GM19023 (cell line): ENCODE measurements at regions not wholly inside any gene's neighbourhood (a gene's known extent, or its start where the extent isn't known, plus 50 kb on each side); places are given as distances from the start of the nearest gene placed in this dataset.

Experiments
- ATAC-seq: cut with Tn5 transposase; IDR thresholded peaks from one replicate; pipeline ENCODE4 v1.9.1; 2021; ENCODE audit warnings: mild to moderate bottlenecking, moderate library complexity; ENCODE audit not compliant: unreplicated experiment

DNA sequence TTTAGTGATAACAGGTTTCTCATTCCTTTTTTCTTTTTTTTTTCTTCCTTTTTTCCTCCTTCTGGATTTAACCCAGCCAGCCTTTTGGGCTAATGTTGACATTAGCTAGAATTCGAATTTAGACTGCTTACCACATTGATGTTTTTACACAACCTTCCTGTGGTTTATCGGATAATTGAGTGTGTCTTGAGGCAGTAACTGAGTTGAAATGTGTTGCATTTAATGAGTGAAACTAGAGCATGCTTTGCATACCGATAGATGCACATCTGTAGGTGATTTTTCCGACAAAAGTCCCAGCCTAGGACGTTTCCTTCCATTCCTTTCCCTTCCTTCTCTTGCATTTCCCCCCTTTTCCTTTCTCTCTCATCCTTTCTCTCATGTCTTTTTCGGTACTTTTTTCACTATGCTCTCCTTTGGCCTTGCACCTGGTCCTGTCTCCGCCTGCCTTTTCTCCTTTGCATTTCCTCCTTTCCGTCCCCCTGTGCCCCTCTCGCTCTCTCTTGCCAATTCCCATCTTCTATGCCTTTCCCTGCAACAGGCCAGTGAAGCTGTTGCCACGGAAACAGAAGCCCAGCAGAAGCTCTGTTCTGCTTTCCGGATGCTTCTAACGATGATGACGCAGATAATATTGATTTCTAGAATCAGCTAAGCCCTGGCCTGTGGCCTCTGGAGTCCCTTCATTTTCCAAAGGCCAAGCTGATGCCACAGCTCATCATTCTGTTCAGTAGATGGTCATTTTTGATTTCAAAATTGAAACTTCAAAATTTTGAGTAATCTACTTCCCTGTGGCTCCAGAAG is 76.1 kb downstream of the SLC25A47 start:
- no peak for ATAC-seq

DNA sequence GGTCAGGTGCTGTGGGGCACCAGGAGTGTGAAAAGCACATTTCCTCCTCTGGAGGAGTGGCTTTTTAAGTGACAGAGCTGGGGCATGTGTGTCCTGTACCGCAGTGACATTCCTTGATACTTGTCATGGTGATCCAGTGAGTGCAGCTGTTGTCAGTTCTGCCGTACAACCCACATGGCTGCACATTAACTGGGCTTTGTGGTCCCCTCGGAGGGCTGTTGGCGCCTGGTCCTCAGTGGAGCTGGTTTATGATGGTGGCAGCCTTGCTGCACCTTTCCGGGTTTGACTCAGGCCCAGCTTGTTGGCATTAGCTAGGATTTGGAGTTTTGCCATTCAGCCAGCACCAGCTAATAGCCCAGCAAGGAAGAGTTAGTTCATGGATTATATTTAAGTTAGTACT is 77.0 kb downstream of the SLC25A47 start:
- no peak for ATAC-seq

DNA sequence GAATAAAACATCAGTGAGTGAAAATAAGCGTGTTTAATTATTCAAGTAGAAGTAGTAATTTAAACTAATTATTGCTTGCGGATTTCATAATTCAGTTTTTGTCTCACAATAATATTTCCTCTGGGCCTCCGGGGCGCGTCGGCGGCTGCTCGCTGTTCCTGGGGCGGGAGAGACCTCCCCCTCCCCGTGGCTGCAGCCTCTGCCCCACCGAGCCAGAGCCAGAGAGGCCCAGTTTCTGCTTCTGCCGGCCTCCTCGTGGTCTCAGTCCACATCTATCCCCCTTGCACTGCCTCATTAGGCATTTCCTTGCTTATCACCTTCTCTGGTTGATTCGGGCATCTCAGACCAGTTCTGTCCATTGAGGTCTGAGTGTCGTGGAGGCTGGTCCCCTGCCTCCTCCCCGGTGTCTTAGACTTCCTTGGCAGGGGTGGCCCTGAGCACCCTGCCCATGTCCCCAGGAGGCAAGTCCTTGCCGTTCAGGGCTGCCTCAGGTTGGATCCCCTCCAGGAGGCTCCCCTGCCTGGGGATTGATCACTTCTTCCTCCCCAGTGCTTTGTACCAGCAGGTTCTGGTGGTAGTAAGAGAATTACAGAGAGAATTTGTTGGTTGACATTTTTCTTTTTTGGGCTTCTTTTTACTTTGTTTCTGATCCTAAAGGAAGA is 78.0 kb downstream of the SLC25A47 start:
- no peak for ATAC-seq

DNA sequence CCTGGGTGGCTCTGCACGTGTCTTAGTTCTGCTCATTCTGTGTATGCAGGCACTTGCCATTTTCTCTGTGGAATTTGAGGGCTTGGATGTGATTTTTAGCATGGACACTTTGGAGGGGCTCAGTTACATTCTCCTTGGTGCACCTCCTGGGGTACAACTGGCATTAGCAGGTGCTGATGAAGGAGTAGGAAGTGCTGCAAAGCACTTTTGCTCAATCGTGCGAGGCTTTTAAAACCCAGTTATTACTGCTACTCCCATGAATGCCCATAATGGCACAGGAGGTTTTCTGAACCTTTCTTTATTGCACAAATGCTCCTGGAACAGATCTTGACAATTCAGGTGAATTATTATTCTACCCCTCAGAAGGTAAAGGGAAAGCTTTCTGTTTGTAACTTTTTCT is 78.7 kb downstream of the SLC25A47 start:
- no peak for ATAC-seq

DNA sequence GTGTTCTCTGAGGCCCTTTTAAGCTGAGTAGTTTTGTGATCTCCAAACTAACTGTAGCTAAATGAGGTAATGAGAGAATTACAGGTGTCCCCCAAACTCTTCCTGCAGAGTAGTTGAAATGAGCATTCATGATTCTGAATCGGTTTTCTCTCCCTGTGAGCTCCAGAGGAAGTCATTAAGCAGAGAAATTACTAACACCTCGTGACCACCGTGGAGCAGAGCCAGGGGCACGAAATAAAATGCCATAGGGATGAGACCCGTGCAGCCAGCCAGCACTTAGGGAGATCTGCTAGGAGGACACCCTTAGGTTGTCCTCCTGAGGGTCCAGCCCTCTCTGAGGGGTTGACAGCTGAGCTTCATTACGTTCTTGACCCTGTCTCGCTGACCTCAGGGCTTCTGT is 79.5 kb downstream of the SLC25A47 start:
- no peak for ATAC-seq

DNA sequence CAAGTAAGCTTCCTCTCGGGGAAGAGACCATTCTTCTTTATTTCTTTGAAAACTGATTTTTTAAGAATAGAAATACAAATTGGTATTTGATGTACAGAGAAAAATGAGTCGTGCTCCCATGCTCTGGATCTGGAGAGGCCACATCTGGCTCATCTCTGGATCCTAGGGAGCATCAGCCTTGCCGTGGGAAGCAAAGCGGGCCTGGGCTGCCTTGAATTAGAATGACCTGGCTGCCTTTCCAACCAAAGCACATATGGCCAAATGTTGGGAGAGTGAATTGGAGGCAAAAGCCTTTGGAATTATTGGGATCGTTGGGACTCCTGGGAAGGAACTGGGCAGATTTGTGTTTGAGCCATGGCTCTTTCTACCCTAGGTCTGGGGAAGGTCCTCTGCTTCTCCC is 80.0 kb downstream of the SLC25A47 start:
- no peak for ATAC-seq

DNA sequence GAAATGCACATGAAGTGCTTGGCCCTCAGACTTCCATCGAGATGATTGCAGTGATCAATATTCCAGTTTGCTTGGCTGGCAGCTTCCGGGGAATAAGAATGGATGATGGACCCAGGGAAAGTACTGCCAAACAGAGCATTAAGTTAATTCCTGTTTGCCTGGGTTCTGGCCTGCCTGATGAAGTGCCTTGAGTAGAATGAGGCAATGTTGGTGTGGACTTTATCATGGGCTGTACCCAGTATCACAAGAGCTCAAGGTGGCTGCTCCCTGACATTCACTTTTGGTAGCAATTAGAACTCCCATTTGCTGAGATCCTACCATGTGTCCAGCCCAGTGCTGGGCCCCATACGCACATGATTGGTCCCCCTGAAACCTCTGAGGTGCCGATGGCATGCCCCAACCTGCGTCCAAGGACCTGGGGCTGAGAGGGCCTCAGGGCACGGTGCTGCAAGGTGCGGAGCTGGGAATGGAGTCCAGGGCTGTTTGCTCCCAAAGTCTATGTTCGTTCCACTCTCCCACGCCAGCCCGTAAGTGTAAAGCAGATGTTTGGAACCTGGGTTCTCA is 80.7 kb downstream of the SLC25A47 start:
- ATAC-seq = no peak

DNA sequence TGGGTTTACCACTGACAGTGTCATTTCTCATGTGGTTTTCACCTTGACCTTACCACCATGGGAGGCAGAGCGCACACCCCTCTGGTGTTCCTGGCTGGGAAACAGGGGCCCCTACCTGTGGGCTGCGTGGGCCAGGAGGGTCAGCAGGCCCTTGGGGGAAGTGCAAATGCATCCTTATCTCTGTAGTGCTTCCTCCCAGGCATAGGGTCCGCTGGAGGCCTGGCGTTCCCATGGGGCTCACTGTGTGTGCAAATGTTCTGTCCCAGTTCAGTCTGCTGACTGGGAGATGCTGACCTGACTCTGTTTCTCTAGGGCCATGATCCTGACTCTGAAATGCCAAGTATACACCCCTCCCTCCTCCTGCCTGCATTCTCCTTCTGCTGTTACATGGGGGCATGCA is 81.3 kb downstream of the SLC25A47 start:
- ATAC-seq = no peak

DNA sequence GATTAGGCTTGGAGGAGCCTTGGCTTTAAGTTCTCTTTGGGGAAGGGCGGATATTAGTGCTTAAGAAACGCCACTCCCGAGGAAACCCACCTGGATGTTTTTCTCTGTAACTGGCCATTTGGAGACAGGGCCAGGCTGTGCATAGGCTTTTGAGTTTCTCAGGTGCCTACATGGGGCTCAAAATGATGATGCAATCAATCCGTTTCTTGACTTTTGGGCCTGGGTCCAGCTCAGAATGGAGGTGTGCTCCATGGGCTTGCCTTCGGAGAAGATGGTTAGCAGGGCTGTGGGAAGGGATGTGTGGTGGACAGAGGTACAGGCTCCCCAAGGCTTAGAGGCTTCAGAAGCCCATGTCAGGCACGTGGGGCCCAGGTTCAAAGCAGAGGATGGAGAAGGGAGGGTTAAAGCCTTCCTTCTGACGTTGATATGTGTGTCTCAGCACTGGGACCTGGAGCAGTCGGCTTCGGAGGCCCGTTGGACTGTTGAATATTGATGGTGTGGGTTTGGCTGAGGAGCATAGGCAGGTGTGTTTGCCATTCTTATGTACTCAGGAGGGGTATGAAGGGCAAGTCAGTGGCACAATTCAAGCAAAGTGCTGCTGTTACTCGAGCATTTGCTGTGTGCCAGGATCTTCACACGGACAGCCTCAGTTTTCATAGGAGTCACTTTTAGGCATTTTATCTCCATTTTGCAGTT is 82.8 kb downstream of the SLC25A47 start:
- no peak for ATAC-seq

DNA sequence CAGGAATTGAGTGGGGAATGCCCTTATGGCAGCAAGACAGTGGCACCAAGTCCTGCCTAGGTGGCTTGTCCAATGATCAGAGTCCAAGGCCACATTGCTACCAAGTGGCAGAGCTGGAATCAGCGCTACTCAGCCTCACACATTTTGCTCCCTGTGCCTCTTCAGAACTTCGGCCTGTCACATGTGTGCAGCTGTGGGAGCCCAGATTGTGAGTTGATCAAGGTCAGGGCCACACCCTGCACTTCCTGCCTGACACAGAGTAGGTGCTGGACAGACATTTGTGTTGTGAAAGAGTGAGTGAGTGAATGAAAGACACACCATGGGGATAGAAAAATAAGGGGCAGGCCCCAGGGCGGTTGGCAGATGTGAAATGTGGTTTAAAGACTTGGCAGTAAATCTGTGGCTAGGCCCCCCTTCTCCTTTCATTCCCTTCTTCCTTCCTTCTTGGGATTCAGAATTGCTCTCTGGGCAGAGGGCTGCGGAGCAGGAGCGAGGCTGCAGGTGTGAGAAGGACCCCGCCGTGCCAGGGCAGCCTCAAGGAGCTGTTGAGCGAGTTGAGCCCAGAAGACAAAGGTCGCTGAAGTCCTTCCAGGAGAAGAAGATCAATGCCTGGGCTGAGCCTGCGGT is 83.5 kb downstream of the SLC25A47 start:
- no peak for ATAC-seq

DNA sequence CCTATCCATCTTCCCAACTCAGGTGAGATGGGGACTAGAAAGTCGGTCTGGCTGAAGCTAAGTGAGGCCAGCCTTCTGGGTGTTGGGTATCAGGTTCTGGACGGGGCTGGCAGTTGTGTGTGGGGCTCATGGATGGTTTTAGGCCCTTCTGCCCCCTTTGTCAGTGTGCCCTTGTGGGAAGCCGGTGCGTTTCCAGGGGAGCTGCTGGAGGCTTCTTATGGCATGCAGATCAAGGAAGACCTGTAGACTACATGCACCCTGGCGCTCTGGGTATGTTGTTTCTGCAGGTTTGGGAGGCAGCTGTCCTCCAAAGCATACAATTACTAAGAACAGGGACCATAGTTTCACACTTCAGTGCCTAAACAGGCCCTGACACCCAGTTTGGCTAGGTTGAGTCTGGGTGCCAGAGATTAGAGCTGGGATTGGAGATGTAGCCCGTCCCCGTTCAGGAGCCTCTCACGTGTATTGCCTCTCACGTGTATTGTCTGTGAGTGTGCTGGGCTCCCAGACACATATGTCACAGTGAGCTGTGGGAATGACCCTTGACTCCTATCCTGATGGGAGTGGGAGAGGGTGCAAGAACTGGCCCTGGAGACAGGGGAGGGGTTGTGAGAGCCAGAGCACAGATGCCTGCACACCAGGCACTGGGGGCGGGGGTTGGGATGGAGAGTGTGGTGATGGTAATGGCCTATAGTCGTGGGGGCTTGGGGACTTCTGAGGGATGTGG is 84.4 kb downstream of the SLC25A47 start:
- ATAC-seq = no peak

DNA sequence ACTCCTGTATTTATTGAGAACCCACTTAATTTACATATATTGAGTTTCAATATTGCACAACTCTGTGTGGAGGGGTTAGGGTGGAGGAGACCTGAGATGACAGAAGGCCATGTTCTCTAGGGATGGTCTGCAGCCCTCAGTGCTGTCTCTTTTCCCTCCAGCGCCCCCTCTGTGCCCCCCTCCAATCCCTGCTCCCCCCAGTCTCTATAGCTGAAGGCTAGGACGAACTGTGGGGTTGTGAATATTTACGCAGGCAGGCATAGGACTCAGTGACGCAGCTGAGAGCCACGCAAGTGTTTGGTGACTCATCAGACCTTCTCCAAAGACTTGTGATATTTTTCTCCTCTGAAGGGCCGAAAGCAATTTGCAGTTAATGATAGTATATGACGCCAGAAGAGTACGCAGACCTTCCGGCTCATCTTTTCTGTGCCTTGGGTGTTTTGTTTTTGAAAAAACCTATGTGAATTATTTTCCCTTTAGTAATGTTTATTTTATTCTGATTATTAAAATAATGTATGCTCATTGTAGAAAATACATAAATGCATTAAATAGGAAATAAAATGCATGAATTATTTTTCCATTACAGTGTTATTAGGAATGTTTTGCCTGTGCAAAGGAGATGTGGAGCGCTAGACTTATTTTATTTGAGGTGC is 85.3 kb downstream of the SLC25A47 start:
- ATAC-seq = no peak

DNA sequence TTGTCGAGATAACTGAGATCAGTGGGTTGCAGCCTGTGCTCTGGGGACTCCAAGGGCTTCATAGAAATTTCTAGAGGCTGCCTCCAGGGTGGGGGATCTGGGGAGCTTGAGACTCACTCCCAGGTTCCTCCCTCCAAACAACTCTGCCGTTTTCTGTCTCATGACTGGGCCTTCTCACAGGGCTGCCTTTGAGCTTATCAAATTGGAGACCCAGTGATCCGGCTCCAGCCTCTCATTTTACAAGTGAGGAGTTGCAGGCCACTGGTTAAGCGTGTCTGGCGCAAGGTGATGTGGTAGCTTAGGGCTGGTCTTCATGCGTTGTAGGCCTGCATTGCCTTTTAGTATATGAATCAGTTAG is 85.8 kb downstream of the SLC25A47 start:
- no peak for ATAC-seq

DNA sequence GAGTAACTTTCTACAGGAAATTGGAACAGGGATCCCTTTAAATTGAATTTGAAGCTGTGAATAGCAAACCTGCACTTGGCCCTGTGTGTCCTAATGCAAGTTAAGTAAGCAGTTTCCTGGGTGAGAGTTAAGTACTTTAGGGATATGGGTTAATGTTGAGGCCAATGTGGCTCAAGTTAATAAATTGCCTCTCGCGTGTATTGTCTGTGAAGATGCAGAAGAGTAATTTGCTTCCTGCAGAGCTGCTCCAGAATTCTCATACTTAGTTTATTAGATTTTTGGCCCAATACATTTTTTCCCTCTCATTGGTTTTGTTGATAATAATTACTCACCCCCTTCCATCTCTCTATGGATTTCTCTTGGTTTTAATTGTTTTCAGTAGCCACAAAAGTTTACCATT is 86.5 kb downstream of the SLC25A47 start:
- no peak for ATAC-seq

DNA sequence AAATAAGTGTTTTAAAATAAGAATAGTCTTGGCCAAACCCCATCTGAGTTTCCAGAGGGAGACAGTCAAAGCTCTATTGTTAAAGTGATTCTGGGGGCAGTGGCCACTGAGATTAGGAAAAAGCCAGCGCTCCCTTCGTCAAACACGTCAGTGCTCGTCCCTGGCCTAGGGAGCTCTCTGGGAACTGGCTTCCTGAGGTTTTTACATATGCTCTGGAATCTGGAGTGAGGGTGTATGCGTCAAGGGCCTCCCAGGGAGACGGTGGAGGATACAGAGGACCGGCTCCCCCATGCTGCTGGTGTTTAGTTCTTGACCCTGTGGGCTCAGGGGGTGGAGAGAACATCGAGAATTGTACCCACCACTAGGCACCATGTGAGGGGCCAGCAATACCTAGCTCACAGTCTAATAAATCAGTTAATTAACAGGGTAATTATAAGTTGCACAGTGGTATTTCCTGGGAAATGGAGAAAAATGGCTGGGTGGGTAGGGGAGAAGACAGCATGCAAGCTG is 87.0 kb downstream of the SLC25A47 start:
- ATAC-seq = no peak

DNA sequence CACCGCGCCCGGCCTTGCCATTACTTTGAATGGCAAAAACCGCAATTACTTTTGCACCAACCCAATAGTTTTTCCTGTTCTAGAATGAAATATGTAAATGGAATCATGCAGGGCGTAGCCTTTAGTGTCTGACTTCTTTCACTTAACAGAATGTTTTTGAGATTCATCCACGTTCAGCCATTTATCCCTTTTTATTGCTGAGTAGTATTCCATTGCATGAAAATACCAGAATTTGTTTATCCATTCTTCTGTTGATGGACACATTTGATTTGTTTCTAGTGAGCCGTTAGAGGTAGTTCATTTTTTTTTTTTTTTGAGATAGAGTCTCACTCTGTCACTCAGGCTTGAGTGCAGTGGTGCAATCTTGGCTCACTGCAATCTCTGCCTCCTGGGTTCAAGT is 90.6 kb downstream of the SLC25A47 start:
- ATAC-seq = no peak

DNA sequence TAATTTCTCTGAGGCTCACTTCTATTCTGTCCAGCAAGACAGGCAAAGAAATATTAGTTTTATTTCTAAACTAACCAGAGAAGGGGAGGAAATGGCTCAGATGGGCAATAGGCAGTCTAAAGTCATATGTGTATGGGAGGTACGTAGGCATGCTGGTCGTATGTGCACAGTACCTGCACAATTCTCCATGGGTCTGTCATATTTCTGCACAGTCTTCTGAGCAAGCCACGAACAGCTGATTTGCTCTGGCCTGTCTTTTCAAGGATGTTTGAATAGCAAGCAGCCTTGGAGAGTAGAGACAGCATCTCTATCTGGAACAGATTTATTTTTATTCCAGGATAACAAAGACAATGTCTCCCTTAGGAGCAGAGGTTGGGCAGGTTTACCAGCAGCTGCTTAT is 92.1 kb downstream of the SLC25A47 start:
- no peak for ATAC-seq

DNA sequence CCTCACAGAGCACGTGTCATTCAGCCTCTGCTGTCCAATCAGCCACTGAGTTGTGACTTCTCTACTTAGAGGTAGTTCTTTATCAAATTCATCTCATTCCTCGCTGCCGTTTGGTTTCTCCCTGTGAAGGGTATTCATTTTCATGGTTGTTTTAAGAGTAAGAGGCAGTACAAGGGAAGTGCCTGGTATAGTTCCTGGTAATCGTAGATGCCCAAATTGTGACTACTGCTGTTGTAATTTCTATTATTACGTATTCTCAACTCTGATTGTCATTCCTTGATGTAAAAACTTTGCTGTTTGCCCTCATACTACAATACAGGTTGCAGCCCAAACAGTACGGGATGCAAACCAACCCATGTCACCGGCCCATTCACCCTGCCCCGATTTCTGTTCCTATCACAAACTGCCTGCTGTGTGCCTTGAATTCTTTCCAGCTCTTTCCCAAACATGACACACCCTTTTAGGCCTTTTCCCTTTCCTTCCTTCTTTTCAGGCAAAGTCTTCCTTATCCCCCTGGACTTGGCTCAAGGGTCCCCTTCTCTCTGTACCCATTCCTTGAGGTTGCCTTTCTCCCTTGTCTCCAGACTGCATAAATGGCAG is 93.0 kb downstream of the SLC25A47 start:
- no peak for ATAC-seq
